ENCODE measurements at regions not wholly inside any gene's neighbourhood (a gene's known extent, or its start where the extent isn't known, plus 50 kb on each side); places are given as distances from the start of the nearest gene placed in this dataset.

DNA sequence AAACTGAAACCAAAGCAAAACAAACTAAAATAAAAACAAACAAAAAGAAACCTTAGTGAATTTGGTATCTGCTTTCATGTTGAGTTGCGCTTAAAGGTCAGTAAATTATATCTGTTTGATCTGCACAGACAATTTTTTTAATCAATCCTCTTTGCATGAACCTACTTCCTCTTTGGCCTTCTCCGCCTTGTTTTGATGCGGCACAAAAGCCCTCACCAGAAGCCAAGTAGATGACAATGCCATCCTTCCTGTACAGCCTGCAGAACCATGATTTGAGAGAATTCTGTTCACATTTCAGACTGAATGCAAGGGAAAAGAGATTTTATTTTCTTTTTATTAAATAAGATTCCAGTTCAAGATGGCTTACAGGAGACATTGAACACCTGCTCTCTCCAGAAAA, 473.6 kb upstream of the FTMT start:
- WGBS, 5 donors, result 58 to 82% (median 71%) methylated on average over 3 of the region's 3 CpGs
- intact Hi-C loops (cut with DNase I; ENCODE audit: low total_unique reads), result no loop called here

DNA sequence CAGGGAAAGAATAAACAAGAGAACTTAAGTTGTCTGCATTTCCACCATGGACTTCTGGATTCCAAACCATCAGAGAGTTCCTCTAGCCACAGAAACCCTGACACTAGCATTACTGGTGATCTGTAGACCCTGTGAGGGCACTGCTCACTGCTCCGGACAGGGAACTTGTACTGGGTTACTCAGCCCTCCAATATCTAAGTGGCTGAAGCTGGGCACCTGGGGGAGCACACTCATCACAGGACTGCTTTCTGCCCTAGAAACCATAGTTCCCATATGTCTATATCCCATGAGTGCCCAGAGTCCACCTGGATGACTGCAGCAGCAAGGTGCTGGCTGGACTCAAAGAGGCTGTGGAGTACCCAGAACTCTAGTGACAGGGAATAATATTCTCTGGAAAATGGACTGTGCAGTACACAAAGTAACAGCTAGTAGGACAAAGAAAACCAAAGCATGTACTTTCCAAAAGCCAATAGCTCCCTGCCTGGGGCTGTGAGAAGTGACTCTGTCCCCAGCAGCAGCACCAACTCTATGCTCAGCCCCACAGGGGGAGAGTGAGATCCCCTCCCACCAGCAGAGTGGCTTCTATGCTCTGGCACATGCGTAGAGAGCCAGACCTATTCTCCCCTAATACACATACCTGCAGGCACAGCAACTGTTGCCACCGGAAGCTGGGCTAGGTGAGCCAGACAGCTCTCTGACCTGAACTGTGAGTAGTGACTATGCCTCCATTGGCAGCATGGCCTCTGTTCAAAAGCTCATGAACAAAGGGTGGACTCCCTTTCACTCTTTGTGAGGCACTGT, 472.9 kb upstream of the FTMT start:
- intact Hi-C loops (cut with DNase I; ENCODE audit: low total_unique reads), result no loop called here
- DNase-seq, result no peak
- no peaks in the 10 kb centered on the region for H3K36me3 ChIP-seq
- H3K4me1 ChIP-seq, result no peaks in the 10 kb centered on the region
- 74 to 91% (median 89%) methylated on average over 2 to 3 of the region's 3 CpGs for WGBS, 5 donors
- H3K9me3 ChIP-seq, result no peaks in the 10 kb centered on the region
- no peaks in the 10 kb centered on the region for H3K27me3 ChIP-seq
- no peak overlapping the region for H3K4me3 ChIP-seq
- no peak for TF ChIP-seq POLR2AphosphoS5 (IDR thresholded peaks at IDR 0.05)
- TF ChIP-seq POLR2A (IDR thresholded peaks at IDR 0.05), result no peak
- TF ChIP-seq, protein P1, sequence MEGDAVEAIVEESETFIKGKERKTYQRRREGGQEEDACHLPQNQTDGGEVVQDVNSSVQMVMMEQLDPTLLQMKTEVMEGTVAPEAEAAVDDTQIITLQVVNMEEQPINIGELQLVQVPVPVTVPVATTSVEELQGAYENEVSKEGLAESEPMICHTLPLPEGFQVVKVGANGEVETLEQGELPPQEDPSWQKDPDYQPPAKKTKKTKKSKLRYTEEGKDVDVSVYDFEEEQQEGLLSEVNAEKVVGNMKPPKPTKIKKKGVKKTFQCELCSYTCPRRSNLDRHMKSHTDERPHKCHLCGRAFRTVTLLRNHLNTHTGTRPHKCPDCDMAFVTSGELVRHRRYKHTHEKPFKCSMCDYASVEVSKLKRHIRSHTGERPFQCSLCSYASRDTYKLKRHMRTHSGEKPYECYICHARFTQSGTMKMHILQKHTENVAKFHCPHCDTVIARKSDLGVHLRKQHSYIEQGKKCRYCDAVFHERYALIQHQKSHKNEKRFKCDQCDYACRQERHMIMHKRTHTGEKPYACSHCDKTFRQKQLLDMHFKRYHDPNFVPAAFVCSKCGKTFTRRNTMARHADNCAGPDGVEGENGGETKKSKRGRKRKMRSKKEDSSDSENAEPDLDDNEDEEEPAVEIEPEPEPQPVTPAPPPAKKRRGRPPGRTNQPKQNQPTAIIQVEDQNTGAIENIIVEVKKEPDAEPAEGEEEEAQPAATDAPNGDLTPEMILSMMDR (IDR thresholded peaks at IDR 0.05), result no peak
- TF ChIP-seq EP300 (IDR thresholded peaks at IDR 0.05), result no peak
- no peak overlapping the region for H3K27ac ChIP-seq

More for the DNA sequence above, 473.6 kb upstream of the FTMT start:
- no peaks in the 10 kb centered on the region for H3K9me3 ChIP-seq
- TF ChIP-seq POLR2A (IDR thresholded peaks at IDR 0.05) (no peak), EP300 (IDR thresholded peaks at IDR 0.05) (no peak), POLR2AphosphoS5 (IDR thresholded peaks at IDR 0.05) (no peak)
- TF ChIP-seq, protein P1 (IDR thresholded peaks at IDR 0.05), result no peak
- H3K36me3 ChIP-seq, result no peaks in the 10 kb centered on the region
- DNase-seq, result no peak
- no peaks in the 10 kb centered on the region for H3K27me3 ChIP-seq
- no peak overlapping the region for H3K27ac ChIP-seq
- H3K4me1 ChIP-seq, result no peaks in the 10 kb centered on the region
- H3K4me3 ChIP-seq, result no peak overlapping the region

DNA sequence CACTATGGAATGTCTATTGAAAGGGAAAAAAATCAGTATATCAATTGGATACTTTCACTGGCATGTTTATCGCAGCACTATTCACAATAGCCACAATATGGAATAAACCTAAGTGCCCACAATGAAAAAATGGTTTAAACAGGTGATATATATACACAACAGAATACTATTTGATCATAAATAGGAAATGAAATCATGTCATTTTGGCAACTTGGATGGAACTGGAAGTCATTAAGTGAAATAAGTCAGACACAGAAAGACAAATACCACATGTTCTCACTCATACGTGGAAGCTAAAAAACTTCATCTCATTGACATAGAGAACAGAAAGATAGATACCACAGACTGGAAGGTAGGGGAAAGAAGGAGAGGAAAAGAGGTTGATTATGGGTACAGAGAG, 471.6 kb upstream of the FTMT start:
- no peak for DNase-seq
- H3K4me3 ChIP-seq, result no peak overlapping the region
- H3K27ac ChIP-seq, result no peak overlapping the region
- intact Hi-C loops (cut with DNase I; ENCODE audit: low total_unique reads), result no loop called here
- no peaks in the 10 kb centered on the region for H3K27me3 ChIP-seq
- no peaks in the 10 kb centered on the region for H3K4me1 ChIP-seq
- TF ChIP-seq POLR2A (IDR thresholded peaks at IDR 0.05) (no peak), POLR2AphosphoS5 (IDR thresholded peaks at IDR 0.05) (no peak), EP300 (IDR thresholded peaks at IDR 0.05) (no peak)
- TF ChIP-seq, protein P1 (IDR thresholded peaks at IDR 0.05), result no peak
- 76 to 86% (median 82%) methylated on average over 2 of the region's 2 CpGs for WGBS, 5 donors
- no peaks in the 10 kb centered on the region for H3K9me3 ChIP-seq
- no peaks in the 10 kb centered on the region for H3K36me3 ChIP-seq

DNA sequence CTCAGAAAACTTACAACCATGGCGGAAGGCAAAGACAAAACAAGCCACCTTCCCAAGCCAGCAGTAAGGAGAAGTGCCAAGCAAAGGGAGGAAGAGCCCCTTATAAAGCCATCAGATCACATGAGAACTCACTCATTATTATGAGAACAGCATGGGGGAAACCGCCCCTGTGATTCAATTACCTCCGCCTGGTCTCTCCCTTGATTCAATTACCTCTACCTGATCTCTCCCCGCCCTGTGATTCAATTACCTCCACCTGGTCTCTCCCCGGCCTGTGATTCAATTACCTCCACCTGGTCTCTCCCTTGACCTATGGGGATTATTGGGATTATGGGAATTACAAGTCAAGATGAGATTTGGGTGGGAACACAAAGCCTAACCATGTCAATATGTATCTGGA, 467.3 kb upstream of the FTMT start:
- intact Hi-C loops (cut with DNase I; ENCODE audit: low total_unique reads), result no loop called here
- WGBS, 5 donors, result 86 to 91% (median 88%) methylated on average over 5 of the region's 5 CpGs
- no peak for TF ChIP-seq POLR2A (IDR thresholded peaks at IDR 0.05)
- TF ChIP-seq EP300 (IDR thresholded peaks at IDR 0.05), result no peak
- TF ChIP-seq POLR2AphosphoS5 (IDR thresholded peaks at IDR 0.05), result no peak
- TF ChIP-seq, protein P1 (IDR thresholded peaks at IDR 0.05), result no peak
- Histone ChIP-seq H3K9me3 (no peaks in the 10 kb centered on the region), H3K27me3 (no peaks in the 10 kb centered on the region), H3K4me3 (no peak overlapping the region), H3K36me3 (no peaks in the 10 kb centered on the region), H3K4me1 (no peaks in the 10 kb centered on the region), H3K27ac (no peak overlapping the region)
- DNase-seq, result no peak
